GM12878 (cell line): ENCODE measurements at regions not wholly inside any gene's neighbourhood (a gene's known extent, or its start where the extent isn't known, plus 50 kb on each side); places are given as distances from the start of the nearest gene placed in this dataset.

Experiments used
- ATAC-seq: fragments of 200-7000 bp; cut with Tn5 transposase; 3 replicates; pipeline ENCODE4 v1.9.1; 2020; ENCODE audit warnings: mild to moderate bottlenecking, moderate library complexity
- BruUV-seq: library from RNA; stranded (reverse); fragments of 400-500 nt; replicated peaks from 2 replicates; lab custom pipeline; 2021; lab: Mats Ljungman, UMichigan
- CTCF ChIA-PET: fragments of 300-600 bp; sonication (Branson Sonifier 250); formaldehyde crosslinking; extraction: SDS; loops from one replicate; lab custom pipeline; 2021; ENCODE audit warnings: inconsistent platforms; lab: Yijun Ruan, JAX
- POLR2A ChIA-PET: fragments of 350-600 bp; formaldehyde crosslinking; extraction: SDS; loops from one replicate; lab custom pipeline; 2021; ENCODE audit warnings: inconsistent platforms; lab: Charles Lee
- RAD21 ChIA-PET: fragments of 300-600 bp; sonication (Branson Sonifier 250); formaldehyde crosslinking; loops from one replicate; lab custom pipeline; 2023; ENCODE audit warnings: antibody characterized with exemption; ENCODE audit not compliant: unreplicated experiment; lab: Charles Lee
- SMC1A ChIA-PET: fragments of 300-600 bp; sonication (Branson Sonifier 250); formaldehyde crosslinking; loops from one replicate; lab custom pipeline; 2023; ENCODE audit not compliant: unreplicated experiment, uncharacterized antibody; lab: Charles Lee
- DNase-seq: peaks from one replicate; pipeline ENCODE4 v3.0.0-alpha.2; 2011; ENCODE audit warnings: low read depth, low spot score
- FAIRE-seq: peaks from 3 replicates; lab custom pipeline; 2011; peaks lifted over from hg19 to GRCh38; lab: Jason Lieb, UNC
- H2AFZ ChIP-seq: 2 replicates; pipeline ENCODE4 v1.6.0; 2011; ENCODE audit warnings: low read depth, low read length, control low read depth; ENCODE audit not compliant: control insufficient read depth
- H3K27ac ChIP-seq: 2 replicates; pipeline ENCODE4 v1.5.1; 2011; ENCODE audit warnings: control low read depth; ENCODE audit not compliant: control insufficient read depth, insufficient read depth
- H3K27me3 ChIP-seq, 2 experiments: replicated peaks in 1 of 2; 2 replicates each; pipeline versions ENCODE4 v1.6.0 to v1.6.1; 2011; ENCODE audit warnings: low read length in 1 of 2; ENCODE audit not compliant: control insufficient read depth in 2 of 2, insufficient read depth in 2 of 2
- H3K36me3 ChIP-seq, 2 experiments: 2 replicates each; pipeline ENCODE4 v1.5.1; 2011; ENCODE audit warnings: low read length in 1 of 2; ENCODE audit not compliant: control insufficient read depth in 2 of 2, insufficient read depth in 2 of 2
- H3K4me1 ChIP-seq: 2 replicates; pipeline ENCODE4 v1.6.1; 2011; ENCODE audit warnings: mild to moderate bottlenecking, low read length, moderate library complexity, mixed read lengths; ENCODE audit not compliant: control insufficient read depth, insufficient read depth
- H3K4me2 ChIP-seq: 2 replicates; pipeline ENCODE4 v1.6.0; 2011; ENCODE audit warnings: control low read depth; ENCODE audit not compliant: control insufficient read depth, insufficient read depth
- H3K4me3 ChIP-seq: fragments of 200-600 bp; sonication (generic); 2 replicates; pipeline ENCODE4 v1.5.1; 2016
- H3K79me2 ChIP-seq: 2 replicates; pipeline ENCODE4 v1.6.0; 2011; ENCODE audit warnings: low read length; ENCODE audit not compliant: control insufficient read depth, insufficient read depth
- H3K9ac ChIP-seq: 2 replicates; pipeline ENCODE4 v1.8.0; 2011; ENCODE audit warnings: low read length, control low read depth, mixed read lengths; ENCODE audit not compliant: control insufficient read depth, insufficient read depth
- H3K9me3 ChIP-seq: replicated peaks from 3 replicates; pipeline ENCODE4 v1.5.1; 2011; ENCODE audit warnings: mild to moderate bottlenecking, low read length; ENCODE audit not compliant: control insufficient read depth, insufficient read depth
- H4K20me1 ChIP-seq: 2 replicates; pipeline ENCODE4 v1.6.0; 2011; ENCODE audit not compliant: control insufficient read depth, insufficient read depth
- CHD2 ChIP-seq: IDR thresholded peaks from 2 replicates; pipeline ENCODE4 v1.6.1; 2011; ENCODE audit warnings: low read depth, low read length, improper control_type of control experiment, borderline replicate concordance
- MEF2A ChIP-seq: IDR thresholded peaks from 2 replicates; pipeline ENCODE4 v1.6.1; 2011; ENCODE audit warnings: low read depth, mild to moderate bottlenecking, low read length, moderate library complexity; ENCODE audit not compliant: insufficient read depth
- RELA ChIP-seq: fragments of 450-650 bp; IDR thresholded peaks from 2 replicates; pipeline ENCODE4 v1.8.0; 2014; ENCODE audit warnings: borderline replicate concordance; ENCODE audit not compliant: partially characterized antibody
- SKIL ChIP-seq: fragments of 450-650 bp; IDR thresholded peaks from 2 replicates; pipeline ENCODE4 v1.6.1; 2017; ENCODE audit warnings: mild to moderate bottlenecking, low read depth, inconsistent platforms; ENCODE audit not compliant: poor library complexity, severe bottlenecking
- TBL1XR1 ChIP-seq: IDR thresholded peaks from 2 replicates; pipeline ENCODE4 v1.6.1; 2012; ENCODE audit warnings: low read depth, low read length, improper control_type of control experiment
- WRNIP1 ChIP-seq: IDR thresholded peaks from 2 replicates; pipeline ENCODE4 v1.6.1; 2011; ENCODE audit warnings: low read depth, low read length, improper control_type of control experiment, borderline replicate concordance
- WGBS: methylation state at CpG from one replicate; pipeline ENCODE4 v1.1.6; 2016; ENCODE audit warnings: low lambda C conversion rate; ENCODE audit not compliant: insufficient replicate concordance, insufficient coverage; ENCODE audit errors: missing lambda C conversion rate; 5-methylcytosine and 5-hydroxymethylcytosine counted together
- in situ Hi-C: fragments of 300-500 bp; cut with MboI; formaldehyde crosslinking; loops from 9 replicates; pipeline ENCODE4 v1.14.3; 2018; ENCODE audit warnings: mixed read lengths
- intact Hi-C: fragments of 100-400 bp; cut with micrococcal nuclease; formaldehyde crosslinking; loops from one replicate; pipeline ENCODE4 v1.14.2; 2022; ENCODE audit not compliant: unreplicated experiment

- no peak for TF ChIP-seq SKIL
- TF ChIP-seq RELA: no peak
These were observed 99.5 kb downstream of the SLC4A3 start (continued) for GRCh38 chr2:219726916-219727315.

GRCh38 chr2:219727771-219728429 lies 100.5 kb downstream of the SLC4A3 start:
- ChIA-PET SMC1A (no interaction called here), RAD21 (no interaction called here), POLR2A (no interaction called here), CTCF (interaction anchor here (0.6 to 1.2 kb wide), 2 partner anchors 8 to 12 kb away, joined by 3 read pairs; no protein-coding TSS in a partner anchor)
- intact Hi-C loops (no loop called here), in situ Hi-C loops (loop anchor here (10.0 kb wide), 1 partner anchor 1847 kb away; the partner anchor contains the start of gene EPHA4)
- ATAC-seq: no peak
- Histone ChIP-seq H3K79me2 (no peaks in the 10 kb centered on the region), H3K27ac (no peak overlapping the region), H2AFZ (no peak overlapping the region), H3K4me1 (no peaks in the 10 kb centered on the region), H3K27me3 (0 out of 4 replicates have a peak, but pooled peaks cover 0 to 3% of the 10 kb centered on the region in 2 experiments), H3K9ac (no peak overlapping the region), H3K36me3 (no peaks in the 10 kb centered on the region), H3K4me2 (no peak overlapping the region), H3K9me3 (no peaks in the 10 kb centered on the region), H3K4me3 (no peak overlapping the region), H4K20me1 (no peaks in the 10 kb centered on the region)
- no peak for DNase-seq
- TF ChIP-seq WRNIP1 (no peak), CHD2 (no peak), TBL1XR1 (no peak), MEF2A (no peak)
- 8% methylated on average over 8 of the region's 8 CpGs for WGBS
- BruUV-seq: no TSS peak
- no peak for FAIRE-seq
